IMR-90 (cell line): ENCODE measurements at regions not wholly inside any gene's neighbourhood (a gene's known extent, or its start where the extent isn't known, plus 50 kb on each side); places are given as distances from the start of the nearest gene placed in this dataset.

Experiments used
- ATAC-seq: fragments of 200-7000 bp; cut with Tn5 transposase; 2 replicates; pipeline ENCODE4 v1.9.1; 2020; ENCODE audit warnings: low read depth, mild to moderate bottlenecking, moderate library complexity
- BruUV-seq: library from RNA; stranded (reverse); fragments of 400-500 nt; replicated peaks from 2 replicates; lab custom pipeline; 2021; lab: Mats Ljungman, UMichigan
- CTCF ChIA-PET: fragments of 300-600 bp; formaldehyde crosslinking; extraction: SDS; loops from one replicate; lab custom pipeline; 2021; ENCODE audit warnings: antibody characterized with exemption; lab: Yijun Ruan, JAX
- POLR2A ChIA-PET: fragments of 300-600 bp; sonication (Branson Sonifier 250); formaldehyde crosslinking; loops from one replicate; lab custom pipeline; 2022; ENCODE audit warnings: antibody characterized with exemption; ENCODE audit not compliant: unreplicated experiment; lab: Charles Lee
- DNase-seq: peaks from one replicate; pipeline ENCODE4 v3.0.0; 2013
- H2AFZ ChIP-seq: replicated peaks from 2 replicates; pipeline ENCODE3; 2013; ENCODE audit warnings: low read length, mild to moderate bottlenecking; ENCODE audit not compliant: poor library complexity
- H2AK5ac ChIP-seq: 2 replicates; pipeline ENCODE4 v1.6.1; 2013; ENCODE audit warnings: low read depth, low read length, inconsistent platforms
- H2AK9ac ChIP-seq: replicated peaks from 2 replicates; pipeline ENCODE3; 2013; ENCODE audit warnings: mild to moderate bottlenecking, low read depth, low read length, moderate library complexity; ENCODE audit not compliant: poor library complexity
- H2BK120ac ChIP-seq: 2 replicates; pipeline ENCODE4 v1.6.1; 2013; ENCODE audit warnings: low read depth, low read length, inconsistent platforms
- H2BK15ac ChIP-seq: 3 replicates; pipeline ENCODE4 v1.6.1; 2013; ENCODE audit warnings: low read depth, low read length, inconsistent platforms
- H2BK20ac ChIP-seq: 2 replicates; pipeline ENCODE4 v1.6.1; 2013; ENCODE audit warnings: low read depth, mild to moderate bottlenecking, inconsistent platforms, low read length, moderate library complexity
- H2BK5ac ChIP-seq: 2 replicates; pipeline ENCODE4 v1.6.1; 2013; ENCODE audit warnings: mild to moderate bottlenecking, low read depth, low read length, inconsistent platforms; ENCODE audit not compliant: poor library complexity, severe bottlenecking
- H3K14ac ChIP-seq: replicated peaks from 2 replicates; pipeline ENCODE4 v1.6.1; 2013; ENCODE audit warnings: low read depth, low read length, inconsistent platforms
- H3K18ac ChIP-seq: 2 replicates; pipeline ENCODE4 v1.6.1; 2013; ENCODE audit warnings: low read depth, low read length, control low read depth
- H3K23ac ChIP-seq: 2 replicates; pipeline ENCODE4 v1.6.1; 2013; ENCODE audit warnings: low read depth, low read length, inconsistent platforms
- H3K27ac ChIP-seq: 2 replicates; pipeline ENCODE4 v1.5.1; 2013; ENCODE audit warnings: mild to moderate bottlenecking, control low read depth, low read length; ENCODE audit not compliant: insufficient read depth
- H3K27me3 ChIP-seq: 2 replicates; pipeline ENCODE4 v1.6.1; 2013; ENCODE audit warnings: low read length; ENCODE audit not compliant: control insufficient read depth, insufficient read depth
- H3K36me3 ChIP-seq: 2 replicates; pipeline ENCODE4 v1.6.1; 2013; ENCODE audit warnings: low read length, mixed read lengths; ENCODE audit not compliant: control insufficient read depth, insufficient read depth
- H3K4ac ChIP-seq: 2 replicates; pipeline ENCODE4 v1.6.1; 2013; ENCODE audit warnings: low read depth, low read length, inconsistent platforms
- H3K4me1 ChIP-seq: 2 replicates; pipeline ENCODE4 v1.6.1; 2013; ENCODE audit warnings: low read length, mixed read lengths; ENCODE audit not compliant: control insufficient read depth, insufficient read depth
- H3K4me2 ChIP-seq: 2 replicates; pipeline ENCODE4 v1.6.1; 2013; ENCODE audit warnings: low read depth, mild to moderate bottlenecking, control low read depth, low read length, moderate library complexity
- H3K4me3 ChIP-seq: 2 replicates; pipeline ENCODE4 v1.5.1; 2013; ENCODE audit warnings: low read depth, mild to moderate bottlenecking, control low read depth, low read length, moderate library complexity; ENCODE audit not compliant: insufficient read depth
- H3K56ac ChIP-seq: 2 replicates; pipeline ENCODE4 v1.6.1; 2013; ENCODE audit warnings: low read length, inconsistent platforms; ENCODE audit not compliant: insufficient read depth; ENCODE audit errors: extremely low read depth
- H3K79me1 ChIP-seq, 2 experiments: 2 replicates each; pipeline ENCODE4 v1.6.1; 2013; ENCODE audit warnings: low read length in 2 of 2, inconsistent platforms in 1 of 2, low read depth in 1 of 2
- H3K9ac ChIP-seq: 2 replicates; pipeline ENCODE4 v1.6.1; 2013; ENCODE audit warnings: low read depth, low read length, control low read depth
- H3K9me1 ChIP-seq: 2 replicates; pipeline ENCODE4 v1.6.1; 2013; ENCODE audit warnings: low read length, inconsistent platforms; ENCODE audit not compliant: insufficient read depth
- H3K9me3 ChIP-seq: 2 replicates; pipeline ENCODE4 v1.6.1; 2013; ENCODE audit warnings: low read length; ENCODE audit not compliant: control insufficient read depth, insufficient read depth
- H4K20me1 ChIP-seq: 2 replicates; pipeline ENCODE4 v1.6.1; 2013; ENCODE audit warnings: low read length, inconsistent platforms; ENCODE audit not compliant: insufficient read depth
- H4K5ac ChIP-seq: 2 replicates; pipeline ENCODE4 v1.6.1; 2013; ENCODE audit warnings: mild to moderate bottlenecking, low read depth, low read length, control low read depth
- H4K8ac ChIP-seq, 2 experiments: 2 replicates each; pipeline ENCODE4 v1.6.1; 2013; ENCODE audit warnings: low read depth in 2 of 2, low read length in 2 of 2, control low read depth in 1 of 2, inconsistent platforms in 1 of 2
- H4K91ac ChIP-seq: 2 replicates; pipeline ENCODE4 v1.6.1; 2013; ENCODE audit warnings: low read depth, low read length, inconsistent platforms; ENCODE audit not compliant: insufficient read depth
- BHLHE40 ChIP-seq: fragments of 150-350 bp; IDR thresholded peaks from 2 replicates; pipeline ENCODE4 v1.6.1; 2016; ENCODE audit warnings: mild to moderate bottlenecking, low read depth, low read length
- CEBPB ChIP-seq: IDR thresholded peaks from 2 replicates; pipeline ENCODE4 v1.6.1; 2012; ENCODE audit warnings: low read depth, low read length, improper control_type of control experiment
- CHD1 ChIP-seq: IDR thresholded peaks from 2 replicates; pipeline ENCODE4 v1.6.1; 2012; ENCODE audit warnings: low read depth, low read length, improper control_type of control experiment
- ELK1 ChIP-seq: fragments of 150-350 bp; IDR thresholded peaks from 2 replicates; pipeline ENCODE4 v1.6.1; 2016; ENCODE audit warnings: low read depth, mild to moderate bottlenecking, low read length, moderate library complexity, borderline replicate concordance
- FOS ChIP-seq: fragments of 150-350 bp; IDR thresholded peaks from 2 replicates; pipeline ENCODE4 v1.6.1; 2016; ENCODE audit warnings: low read depth, low read length
- MAFK ChIP-seq: IDR thresholded peaks from 2 replicates; pipeline ENCODE4 v1.6.1; 2012; ENCODE audit warnings: low read depth, low read length, improper control_type of control experiment
- MAZ ChIP-seq: IDR thresholded peaks from 2 replicates; pipeline ENCODE4 v1.6.1; 2012; ENCODE audit warnings: low read depth, mild to moderate bottlenecking, low read length, improper control_type of control experiment, moderate library complexity, borderline replicate concordance
- MXI1 ChIP-seq: IDR thresholded peaks from 2 replicates; pipeline ENCODE4 v1.6.1; 2012; ENCODE audit warnings: low read depth, mild to moderate bottlenecking, low read length, moderate library complexity, borderline replicate concordance
- NFE2L2 ChIP-seq: fragments of 150-350 bp; IDR thresholded peaks from 2 replicates; pipeline ENCODE4 v1.6.1; 2016; ENCODE audit warnings: low read depth, mild to moderate bottlenecking, low read length
- POLR2A ChIP-seq: IDR thresholded peaks from 2 replicates; pipeline ENCODE4 v1.6.1; 2012; ENCODE audit warnings: mild to moderate bottlenecking, low read depth, low read length
- RAD21 ChIP-seq: IDR thresholded peaks from 2 replicates; pipeline ENCODE4 v1.6.1; 2012; ENCODE audit warnings: low read length, improper control_type of control experiment
- RCOR1 ChIP-seq: IDR thresholded peaks from 2 replicates; pipeline ENCODE4 v1.6.1; 2012; ENCODE audit warnings: mild to moderate bottlenecking, low read length, improper control_type of control experiment; ENCODE audit not compliant: insufficient replicate concordance
- RFX5 ChIP-seq: IDR thresholded peaks from 2 replicates; pipeline ENCODE4 v1.8.0; 2012; ENCODE audit warnings: low read depth, mild to moderate bottlenecking, low read length, moderate library complexity
- SMC3 ChIP-seq: fragments of 150-350 bp; IDR thresholded peaks from 2 replicates; pipeline ENCODE4 v1.6.1; 2016; ENCODE audit warnings: low read depth, mild to moderate bottlenecking, antibody characterized with exemption, low read length, moderate library complexity
- dilution Hi-C: fragments of 300-500 bp; cut with HindIII; formaldehyde crosslinking; loops from one replicate; pipeline ENCODE4 v1.14.3; 2018; ENCODE audit warnings: low sequenced_read_pairs; ENCODE audit not compliant: unreplicated experiment
- in situ Hi-C: fragments of 300-500 bp; cut with MboI; formaldehyde crosslinking; loops from 3 replicates; pipeline ENCODE4 v1.14.3; 2019; ENCODE audit warnings: low sequenced_read_pairs, inconsistent platforms, mixed read lengths
- intact Hi-C: fragments of 100-400 bp; cut with micrococcal nuclease; formaldehyde crosslinking; loops from 2 replicates; pipeline ENCODE4 v1.10.0; 2022
- TF ChIP-seq, protein P1 (sequence below): conservative IDR thresholded peaks from 2 replicates; pipeline ENCODE4 v1.5.1; 2012; ENCODE audit warnings: mild to moderate bottlenecking, low read depth, low read length, improper control_type of control experiment
- TF ChIP-seq, protein P2 (sequence below): fragments of 150-350 bp; IDR thresholded peaks from 2 replicates; pipeline ENCODE4 v1.6.1; 2017; ENCODE audit warnings: mild to moderate bottlenecking, antibody characterized with exemption, low read length, low read depth

- H2BK20ac ChIP-seq: no peak overlapping the region
- H3K4me1 ChIP-seq: no peaks in the 10 kb centered on the region
- ChIA-PET CTCF (no interaction called here), POLR2A (no interaction called here)
- dilution Hi-C loops (no loop called here), intact Hi-C loops (no loop called here), in situ Hi-C loops (no loop called here)
- H3K27ac ChIP-seq: no peak overlapping the region
- H3K27me3 ChIP-seq: no peaks in the 10 kb centered on the region
- H4K5ac ChIP-seq: no peak overlapping the region
- no peak overlapping the region for H2AFZ ChIP-seq
- no peak overlapping the region for H4K8ac ChIP-seq
- DNase-seq (no peak), ATAC-seq (no peak)
- H2AK9ac ChIP-seq: no peak overlapping the region
- H4K20me1 ChIP-seq: no peaks in the 10 kb centered on the region
- no peak overlapping the region for H3K18ac ChIP-seq
- H3K23ac ChIP-seq: no peak overlapping the region
- no peak overlapping the region for H3K56ac ChIP-seq
- H2BK15ac ChIP-seq: no peak overlapping the region
- no peak overlapping the region for H3K4me2 ChIP-seq
- no peak overlapping the region for H3K14ac ChIP-seq
- H3K9ac ChIP-seq: no peak overlapping the region
- no peaks in the 10 kb centered on the region for H3K36me3 ChIP-seq
- H3K9me3 ChIP-seq: no peaks in the 10 kb centered on the region
- no peaks in the 10 kb centered on the region for H3K79me1 ChIP-seq
- H2BK5ac ChIP-seq: no peak overlapping the region
- no peak overlapping the region for H2AK5ac ChIP-seq
- no peak overlapping the region for H4K91ac ChIP-seq
- no peaks in the 10 kb centered on the region for H3K9me1 ChIP-seq
- no peak overlapping the region for H2BK120ac ChIP-seq
- H3K4me3 ChIP-seq: no peak overlapping the region
- H3K4ac ChIP-seq: no peak overlapping the region
- no TSS peak for BruUV-seq
- TF ChIP-seq CHD1: no peak
- no peak for TF ChIP-seq BHLHE40
- TF ChIP-seq, protein P1, sequence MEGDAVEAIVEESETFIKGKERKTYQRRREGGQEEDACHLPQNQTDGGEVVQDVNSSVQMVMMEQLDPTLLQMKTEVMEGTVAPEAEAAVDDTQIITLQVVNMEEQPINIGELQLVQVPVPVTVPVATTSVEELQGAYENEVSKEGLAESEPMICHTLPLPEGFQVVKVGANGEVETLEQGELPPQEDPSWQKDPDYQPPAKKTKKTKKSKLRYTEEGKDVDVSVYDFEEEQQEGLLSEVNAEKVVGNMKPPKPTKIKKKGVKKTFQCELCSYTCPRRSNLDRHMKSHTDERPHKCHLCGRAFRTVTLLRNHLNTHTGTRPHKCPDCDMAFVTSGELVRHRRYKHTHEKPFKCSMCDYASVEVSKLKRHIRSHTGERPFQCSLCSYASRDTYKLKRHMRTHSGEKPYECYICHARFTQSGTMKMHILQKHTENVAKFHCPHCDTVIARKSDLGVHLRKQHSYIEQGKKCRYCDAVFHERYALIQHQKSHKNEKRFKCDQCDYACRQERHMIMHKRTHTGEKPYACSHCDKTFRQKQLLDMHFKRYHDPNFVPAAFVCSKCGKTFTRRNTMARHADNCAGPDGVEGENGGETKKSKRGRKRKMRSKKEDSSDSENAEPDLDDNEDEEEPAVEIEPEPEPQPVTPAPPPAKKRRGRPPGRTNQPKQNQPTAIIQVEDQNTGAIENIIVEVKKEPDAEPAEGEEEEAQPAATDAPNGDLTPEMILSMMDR: no peak
- no peak for TF ChIP-seq RFX5
- TF ChIP-seq SMC3: no peak
- TF ChIP-seq RAD21: no peak
- no peak for TF ChIP-seq RCOR1
- TF ChIP-seq, protein P2, sequence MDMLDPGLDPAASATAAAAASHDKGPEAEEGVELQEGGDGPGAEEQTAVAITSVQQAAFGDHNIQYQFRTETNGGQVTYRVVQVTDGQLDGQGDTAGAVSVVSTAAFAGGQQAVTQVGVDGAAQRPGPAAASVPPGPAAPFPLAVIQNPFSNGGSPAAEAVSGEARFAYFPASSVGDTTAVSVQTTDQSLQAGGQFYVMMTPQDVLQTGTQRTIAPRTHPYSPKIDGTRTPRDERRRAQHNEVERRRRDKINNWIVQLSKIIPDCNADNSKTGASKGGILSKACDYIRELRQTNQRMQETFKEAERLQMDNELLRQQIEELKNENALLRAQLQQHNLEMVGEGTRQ: no peak
- no peak for TF ChIP-seq MAZ
- no peak for TF ChIP-seq POLR2A
- no peak for TF ChIP-seq FOS
- no peak for TF ChIP-seq NFE2L2
- no peak for TF ChIP-seq ELK1
- no peak for TF ChIP-seq MXI1
- no peak for TF ChIP-seq MAFK
- no peak for TF ChIP-seq CEBPB
These were observed 280.4 kb upstream of the DAB1 start for GRCh38 chr1:57704231-57704630.
